ENCODE measurements at regions not wholly inside any gene's neighbourhood (a gene's known extent, or its start where the extent isn't known, plus 50 kb on each side); places are given as distances from the start of the nearest gene placed in this dataset.
"Not testable (repeated sequence)": the region's sequence is repeated elsewhere in the genome, so short reads cannot be mapped to it uniquely, and the experiment has no call there.

- CTCF ChIA-PET: no interaction called here
- Histone ChIP-seq H3K36me3 (ENCODE audit: control insufficient read depth in 2 of 2, extremely low read depth in 1 of 2, insufficient read depth in 1 of 2, low read length in 1 of 2) (no peaks in the 10 kb centered on the region), H3K27me3 (replicated peaks in 1 of 2; ENCODE audit: control insufficient read depth in 2 of 2, extremely low read depth in 1 of 2, insufficient read depth in 2 of 2, low read length in 1 of 2) (no peaks in the 10 kb centered on the region), H3K4me1 (ENCODE audit: control insufficient read depth in 1 of 2, extremely low read depth in 1 of 2, insufficient read depth in 2 of 2, low read length in 2 of 2) (no peaks in the 10 kb centered on the region), H3K27ac (ENCODE audit: low read length) (no peak overlapping the region), H3K9me3 (no peaks in the 10 kb centered on the region), H3K4me3 (ENCODE audit: control insufficient read depth in 1 of 2, extremely low read depth in 1 of 2, low read length in 1 of 2) (no peak overlapping the region)
- no peaks in the 10 kb centered on the region for H3K4me1 Mint-ChIP-seq
- ATAC-seq (replicated peaks in 1 of 4) (no peak), DNase-seq (no peak)
- peaks cover 0 to 3% (median 0%) of the 10 kb centered on the region in 3 donors for H3K9me3 Mint-ChIP-seq
- H3K27me3 Mint-ChIP-seq: no peaks in the 10 kb centered on the region
- H3K4me3 Mint-ChIP-seq: no peak overlapping the region
- no peaks in the 10 kb centered on the region for H3K36me3 Mint-ChIP-seq
- POLR2A ChIA-PET: no interaction called here
- WGBS (ENCODE audit: insufficient coverage): 54% methylated on average over 4 of the region's 10 CpGs
- no peak overlapping the region for H3K27ac Mint-ChIP-seq
Observed at GRCh38 chr2:18272148-18272494, 288.3 kb downstream of the RDH14 start.

- ATAC-seq (replicated peaks in 1 of 4) (no peak), DNase-seq (no peak)
- Mint-ChIP-seq H3K4me1 (no peaks in the 10 kb centered on the region), H3K27ac (no peak overlapping the region), H3K36me3 (no peaks in the 10 kb centered on the region), H3K9me3 (peaks cover 0 to 3% (median 0%) of the 10 kb centered on the region in 3 donors), H3K27me3 (no peaks in the 10 kb centered on the region), H3K4me3 (no peak overlapping the region)
- no peaks in the 10 kb centered on the region for H3K9me3 ChIP-seq
- H3K27me3 ChIP-seq (replicated peaks in 1 of 2; ENCODE audit: control insufficient read depth in 2 of 2, extremely low read depth in 1 of 2, insufficient read depth in 2 of 2, low read length in 1 of 2): no peaks in the 10 kb centered on the region
- H3K4me3 ChIP-seq (ENCODE audit: control insufficient read depth in 1 of 2, extremely low read depth in 1 of 2, low read length in 1 of 2): no peak overlapping the region
- POLR2A ChIA-PET: no interaction called here
- WGBS (ENCODE audit: insufficient coverage): 80% methylated on average over 15 of the region's 17 CpGs
- H3K4me1 ChIP-seq (ENCODE audit: control insufficient read depth in 1 of 2, extremely low read depth in 1 of 2, insufficient read depth in 2 of 2, low read length in 2 of 2): no peaks in the 10 kb centered on the region
- CTCF ChIA-PET: no interaction called here
- H3K36me3 ChIP-seq (ENCODE audit: control insufficient read depth in 2 of 2, extremely low read depth in 1 of 2, insufficient read depth in 1 of 2, low read length in 1 of 2): no peaks in the 10 kb centered on the region
- H3K27ac ChIP-seq (ENCODE audit: low read length): no peak overlapping the region
Observed at GRCh38 chr2:18271370-18272147, 288.9 kb downstream of the RDH14 start.

GRCh38 chr2:18268400-18268799, 292.1 kb downstream of the RDH14 start:
- ATAC-seq (replicated peaks in 1 of 4) (no peak), DNase-seq (no peak)
- Histone ChIP-seq H3K27ac (ENCODE audit: low read length) (no peak overlapping the region), H3K4me3 (ENCODE audit: control insufficient read depth in 1 of 2, extremely low read depth in 1 of 2, low read length in 1 of 2) (no peak overlapping the region), H3K9me3 (no peaks in the 10 kb centered on the region), H3K27me3 (replicated peaks in 1 of 2; ENCODE audit: control insufficient read depth in 2 of 2, extremely low read depth in 1 of 2, insufficient read depth in 2 of 2, low read length in 1 of 2) (no peaks in the 10 kb centered on the region), H3K4me1 (ENCODE audit: control insufficient read depth in 1 of 2, extremely low read depth in 1 of 2, insufficient read depth in 2 of 2, low read length in 2 of 2) (no peaks in the 10 kb centered on the region), H3K36me3 (ENCODE audit: control insufficient read depth in 2 of 2, extremely low read depth in 1 of 2, insufficient read depth in 1 of 2, low read length in 1 of 2) (no peaks in the 10 kb centered on the region)
- ChIA-PET POLR2A (no interaction called here), CTCF (no interaction called here)
- Mint-ChIP-seq H3K9me3 (peaks cover 0 to 4% (median 0%) of the 10 kb centered on the region in 3 donors), H3K27ac (no peak overlapping the region), H3K4me3 (no peak overlapping the region), H3K4me1 (no peaks in the 10 kb centered on the region), H3K27me3 (no peaks in the 10 kb centered on the region), H3K36me3 (no peaks in the 10 kb centered on the region)
- WGBS (ENCODE audit: insufficient coverage): no CpG with 5 or more reads among the region's 3 CpGs

- peaks cover 0 to 4% (median 0%) of the 10 kb centered on the region in 3 donors for H3K9me3 Mint-ChIP-seq
- WGBS (ENCODE audit: insufficient coverage): no CpG with 5 or more reads among the region's 1 CpG
- H3K36me3 ChIP-seq (ENCODE audit: control insufficient read depth in 2 of 2, extremely low read depth in 1 of 2, insufficient read depth in 1 of 2, low read length in 1 of 2): no peaks in the 10 kb centered on the region
- H3K27ac Mint-ChIP-seq: no peak overlapping the region
- DNase-seq (no peak), ATAC-seq (replicated peaks in 1 of 4) (no peak)
- no peaks in the 10 kb centered on the region for H3K36me3 Mint-ChIP-seq
- ChIA-PET CTCF (no interaction called here), POLR2A (no interaction called here)
- no peak overlapping the region for H3K4me3 ChIP-seq (ENCODE audit: control insufficient read depth in 1 of 2, extremely low read depth in 1 of 2, low read length in 1 of 2)
- H3K9me3 ChIP-seq: no peaks in the 10 kb centered on the region
- H3K4me3 Mint-ChIP-seq: no peak overlapping the region
- no peaks in the 10 kb centered on the region for H3K27me3 ChIP-seq (replicated peaks in 1 of 2; ENCODE audit: control insufficient read depth in 2 of 2, extremely low read depth in 1 of 2, insufficient read depth in 2 of 2, low read length in 1 of 2)
- H3K27me3 Mint-ChIP-seq: no peaks in the 10 kb centered on the region
- no peaks in the 10 kb centered on the region for H3K4me1 ChIP-seq (ENCODE audit: control insufficient read depth in 1 of 2, extremely low read depth in 1 of 2, insufficient read depth in 2 of 2, low read length in 2 of 2)
- H3K27ac ChIP-seq (ENCODE audit: low read length): no peak overlapping the region
- no peaks in the 10 kb centered on the region for H3K4me1 Mint-ChIP-seq
Observed at GRCh38 chr2:18267501-18267900, 293.0 kb downstream of the RDH14 start.

GRCh38 chr2:18266699-18267098, 293.8 kb downstream of the RDH14 start:
- ATAC-seq (replicated peaks in 1 of 4); H3K36me3 ChIP-seq (ENCODE audit: control insufficient read depth in 2 of 2, extremely low read depth in 1 of 2, insufficient read depth in 1 of 2, low read length in 1 of 2); H3K36me3 Mint-ChIP-seq; H3K9me3 ChIP-seq; CTCF ChIA-PET; H3K27ac ChIP-seq (ENCODE audit: low read length); H3K4me3 ChIP-seq (ENCODE audit: control insufficient read depth in 1 of 2, extremely low read depth in 1 of 2, low read length in 1 of 2); H3K9me3 Mint-ChIP-seq; POLR2A ChIA-PET; H3K4me1 ChIP-seq (ENCODE audit: control insufficient read depth in 1 of 2, extremely low read depth in 1 of 2, insufficient read depth in 2 of 2, low read length in 2 of 2); H3K27ac Mint-ChIP-seq; H3K27me3 ChIP-seq (replicated peaks in 1 of 2; ENCODE audit: control insufficient read depth in 2 of 2, extremely low read depth in 1 of 2, insufficient read depth in 2 of 2, low read length in 1 of 2); H3K4me3 Mint-ChIP-seq; H3K4me1 Mint-ChIP-seq; DNase-seq; H3K27me3 Mint-ChIP-seq: not testable (repeated sequence)
- WGBS (ENCODE audit: insufficient coverage): 76% methylated on average over 8 of the region's 8 CpGs

- H3K36me3 Mint-ChIP-seq: no peaks in the 10 kb centered on the region
- no peaks in the 10 kb centered on the region for H3K9me3 ChIP-seq
- H3K36me3 ChIP-seq (ENCODE audit: control insufficient read depth in 2 of 2, extremely low read depth in 1 of 2, insufficient read depth in 1 of 2, low read length in 1 of 2): no peaks in the 10 kb centered on the region
- peaks cover 0 to 3% of the 10 kb centered on the region in 2 experiments for H3K27me3 ChIP-seq (replicated peaks in 1 of 2; ENCODE audit: control insufficient read depth in 2 of 2, extremely low read depth in 1 of 2, insufficient read depth in 2 of 2, low read length in 1 of 2)
- H3K27ac ChIP-seq (ENCODE audit: low read length): no peak overlapping the region
- 71% methylated on average over 3 of the region's 7 CpGs for WGBS (ENCODE audit: insufficient coverage)
- DNase-seq: no peak
- ChIA-PET CTCF (no interaction called here), POLR2A (no interaction called here)
- no peak overlapping the region for H3K27ac Mint-ChIP-seq
- no peak overlapping the region for H3K4me3 Mint-ChIP-seq
- H3K9me3 Mint-ChIP-seq: peaks cover 0 to 4% (median 4%) of the 10 kb centered on the region in 3 donors
- ATAC-seq (replicated peaks in 1 of 4): no peak
- H3K27me3 Mint-ChIP-seq: no peaks in the 10 kb centered on the region
- no peaks in the 10 kb centered on the region for H3K4me1 Mint-ChIP-seq
- H3K4me3 ChIP-seq (ENCODE audit: control insufficient read depth in 1 of 2, extremely low read depth in 1 of 2, low read length in 1 of 2): no peak overlapping the region
- H3K4me1 ChIP-seq (ENCODE audit: control insufficient read depth in 1 of 2, extremely low read depth in 1 of 2, insufficient read depth in 2 of 2, low read length in 2 of 2): no peaks in the 10 kb centered on the region
Observed at GRCh38 chr2:18265614-18266586, 294.6 kb downstream of the RDH14 start.
